ENCODE measurements at regions not wholly inside any gene's neighbourhood (a gene's known extent, or its start where the extent isn't known, plus 50 kb on each side); places are given as distances from the start of the nearest gene placed in this dataset.
"Not testable (repeated sequence)": the region's sequence is repeated elsewhere in the genome, so short reads cannot be mapped to it uniquely, and the experiment has no call there.

GRCh38 chr11:69219991-69220390 lies 64.3 kb downstream of the SMIM38 start:
- DNase-seq: peak in 1 of 2 donors; percentile 3

- DNase-seq: peak in 1 of 2 donors; percentile 15
Measured at GRCh38 chr11:69220561-69221051, 64.9 kb downstream of the SMIM38 start.

- DNase-seq: peak in 1 of 2 donors; percentile 5
Measured at GRCh38 chr11:69221086-69221485, 65.4 kb downstream of the SMIM38 start.

- not testable (repeated sequence) for DNase-seq
Measured at GRCh38 chr11:69221636-69222035, 65.9 kb downstream of the SMIM38 start.

GRCh38 chr11:69227271-69227670 lies 66.7 kb upstream of the MYEOV start:
- DNase-seq: peak in 1 of 2 donors; percentile 11

GRCh38 chr11:69229511-69229910 lies 64.4 kb upstream of the MYEOV start:
- peak in 1 of 2 donors; percentile 6 for DNase-seq

GRCh38 chr11:69230856-69231425 lies 63.0 kb upstream of the MYEOV start:
- DNase-seq: no peak

- DNase-seq: no peak
Measured at GRCh38 chr11:69231466-69232018, 62.4 kb upstream of the MYEOV start.

GRCh38 chr11:69232821-69233743 lies 60.9 kb upstream of the MYEOV start:
- peak in 1 of 2 donors; percentile 8 for DNase-seq

- DNase-seq: peak in 1 of 2 donors; percentile 13
Measured at GRCh38 chr11:69233744-69234570, 60.0 kb upstream of the MYEOV start.

- peak in 1 of 2 donors; percentile 11 for DNase-seq
Measured at GRCh38 chr11:69234740-69235710, 58.9 kb upstream of the MYEOV start.

- peak in 1 of 2 donors; percentile 11 for DNase-seq
Measured at GRCh38 chr11:69238573-69239351, 55.2 kb upstream of the MYEOV start.

GRCh38 chr11:69239641-69240040 lies 54.3 kb upstream of the MYEOV start:
- no peak for DNase-seq

- DNase-seq: no peak
Measured at GRCh38 chr11:69240332-69241074, 53.5 kb upstream of the MYEOV start.

GRCh38 chr11:69241075-69241740 lies 52.7 kb upstream of the MYEOV start:
- DNase-seq: no peak

- no peak for DNase-seq
Measured at GRCh38 chr11:69241844-69242243, 52.1 kb upstream of the MYEOV start.

- DNase-seq: no peak
Measured at GRCh38 chr11:69242266-69242920, 51.6 kb upstream of the MYEOV start.

- DNase-seq: no peak
Measured at GRCh38 chr11:69243496-69244200, 50.3 kb upstream of the MYEOV start.
